Heart right ventricle (tissue), 16 donors: ENCODE measurements at regions not wholly inside any gene's neighbourhood (a gene's known extent, or its start where the extent isn't known, plus 50 kb on each side); places are given as distances from the start of the nearest gene placed in this dataset.

Experiments used
- ATAC-seq, 8 donors: fragments of 200-7000 bp; cut with Tn5 transposase; one replicate each; pipeline ENCODE4 v1.9.1; 2020; ENCODE audit warnings: mild to moderate bottlenecking in 8 of 8, moderate library complexity in 8 of 8, moderate number of reproducible peaks in 1 of 8
- DNase-seq, 2 donors: peaks; one replicate each; pipeline ENCODE4 v3.0.0-alpha.2; 2020
- H3K27ac ChIP-seq, 10 donors: fragments of 200-600 bp; sonication (generic) in 2 of 10; one replicate each; pipeline versions ENCODE4 v1.5.0 to v1.8.0; 2020 to 2022; ENCODE audit warnings: mild to moderate bottlenecking in 3 of 10
- H3K27me3 ChIP-seq, 7 donors: fragments of 200-600 bp; one replicate each; pipeline ENCODE4 v1.8.0; 2021 to 2022; ENCODE audit warnings: mild to moderate bottlenecking in 2 of 7
- H3K36me3 ChIP-seq, 9 donors: fragments of 200-600 bp; sonication (generic) in 1 of 9; one replicate each; pipeline versions ENCODE4 v1.5.0 to v1.8.0; 2020 to 2022; ENCODE audit warnings: mild to moderate bottlenecking in 2 of 9
- H3K4me1 ChIP-seq, 9 donors: fragments of 200-600 bp; sonication (generic) in 1 of 9; one replicate each; pipeline versions ENCODE4 v1.5.0 to v1.8.0; 2020 to 2022; ENCODE audit warnings: mild to moderate bottlenecking in 4 of 9
- H3K4me3 ChIP-seq, 10 donors: fragments of 200-600 bp; sonication (generic) in 2 of 10; one replicate each; pipeline versions ENCODE4 v1.5.0 to v1.8.0; 2020 to 2022; ENCODE audit warnings: mild to moderate bottlenecking in 7 of 10, moderate library complexity in 2 of 10
- H3K9me3 ChIP-seq, 11 donors: fragments of 200-600 bp in 10 of 11; sonication (generic) in 2 of 11; one replicate each; pipeline versions ENCODE4 v1.5.0 to v1.8.0; 2013 to 2022; ENCODE audit warnings: mild to moderate bottlenecking in 2 of 11, control low read depth in 1 of 11, moderate library complexity in 1 of 11
- WGBS, 2 donors: extraction: QIAGEN DNeasy Blood & Tissue Kit; methylation state at CpG; one replicate each; pipeline ENCODE4 v1.1.7; 2013; ENCODE audit warnings: inconsistent platforms in 1 of 2; 5-methylcytosine and 5-hydroxymethylcytosine counted together
- intact Hi-C, 10 donors: fragments of 100-400 bp; cut with DNase I; formaldehyde crosslinking; loops; one replicate each; pipeline versions ENCODE4 v1.11.1 to v1.14.2; 2022
- TF ChIP-seq, protein P1 (sequence below), 9 donors: fragments of 200-600 bp; sonication (generic) in 2 of 9; IDR thresholded peaks; one replicate each; pipeline versions ENCODE4 v1.5.0 to v1.8.0; 2021 to 2022; ENCODE audit warnings: antibody characterized with exemption in 9 of 9, mild to moderate bottlenecking in 5 of 9, moderate library complexity in 1 of 9
- donor health status: Arrhythmogenic right ventricular cardiomyopathy.
- donor health status: ischemic (EF 13 %, LVEDD 7.1; RV severe dilation, severe dysfunction).
- donor health status: healthy with polysubstance abuse.
- donor health status: DM: no; HTN: yes; CAD: no.
- donor health status: DM: no; HTN: no; CAD: no.
- donor health status: ischemic (EF 25% LVEDD 6.9; RV normal size, moderate dysfunction).
- donor health status: ischemic (EF 25% LVEDD 5.7; RV mildly dilated, moderate dysfunction).
- donor health status: healthy.
- donor health status: DM: yes; HTN: yes; CAD: no.
- donor health status: Ischemic cardiomyopathy.
- donor health status: ischemic (EF 35%, LVEDD 5.7; RV mildly dilated, moderate dysfunction).
- donor health status: nonischemic (EF 11% LVEDD 7.7; RV severe dilation, severe dysfunction).
- donor health status: DM: yes; HTN: yes; CAD: no.
- donor health status: PGD.
- donor health status: ischemic (EF 29% LVEDD 5.4; RV normal size, mild dysfunction).
- donor health status: nonischemic (EF 23%, LVEDD 6.1; RV moderate dilation, normal function).

DNA sequence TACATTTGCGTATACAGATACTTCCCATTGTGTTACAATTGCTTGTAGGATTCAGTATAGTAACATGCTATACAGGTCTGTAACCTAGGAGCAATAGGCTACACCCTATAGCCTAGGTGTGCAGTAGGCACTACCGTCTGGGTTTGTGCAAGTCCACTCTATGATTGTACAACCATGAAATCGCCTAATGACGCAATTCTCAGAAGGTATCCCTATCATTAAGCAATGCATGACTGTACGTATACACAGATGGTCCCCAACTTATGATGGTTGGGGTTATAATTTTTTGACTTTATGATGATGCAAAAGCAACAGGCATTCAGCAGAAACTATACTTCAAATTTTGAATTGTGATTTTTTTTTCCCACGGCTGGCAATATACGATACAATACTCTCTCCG lies 458.2 kb upstream of the NOX3 start:
- DNase-seq, result no peak
- ATAC-seq, result no peak
- H3K9me3 ChIP-seq, result peaks cover 0 to 10% (median 0%) of the 10 kb centered on the region in 11 donors
- TF ChIP-seq, protein P1, sequence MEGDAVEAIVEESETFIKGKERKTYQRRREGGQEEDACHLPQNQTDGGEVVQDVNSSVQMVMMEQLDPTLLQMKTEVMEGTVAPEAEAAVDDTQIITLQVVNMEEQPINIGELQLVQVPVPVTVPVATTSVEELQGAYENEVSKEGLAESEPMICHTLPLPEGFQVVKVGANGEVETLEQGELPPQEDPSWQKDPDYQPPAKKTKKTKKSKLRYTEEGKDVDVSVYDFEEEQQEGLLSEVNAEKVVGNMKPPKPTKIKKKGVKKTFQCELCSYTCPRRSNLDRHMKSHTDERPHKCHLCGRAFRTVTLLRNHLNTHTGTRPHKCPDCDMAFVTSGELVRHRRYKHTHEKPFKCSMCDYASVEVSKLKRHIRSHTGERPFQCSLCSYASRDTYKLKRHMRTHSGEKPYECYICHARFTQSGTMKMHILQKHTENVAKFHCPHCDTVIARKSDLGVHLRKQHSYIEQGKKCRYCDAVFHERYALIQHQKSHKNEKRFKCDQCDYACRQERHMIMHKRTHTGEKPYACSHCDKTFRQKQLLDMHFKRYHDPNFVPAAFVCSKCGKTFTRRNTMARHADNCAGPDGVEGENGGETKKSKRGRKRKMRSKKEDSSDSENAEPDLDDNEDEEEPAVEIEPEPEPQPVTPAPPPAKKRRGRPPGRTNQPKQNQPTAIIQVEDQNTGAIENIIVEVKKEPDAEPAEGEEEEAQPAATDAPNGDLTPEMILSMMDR (IDR thresholded peaks at IDR 0.05), result no peak
- H3K36me3 ChIP-seq, result no peaks in the 10 kb centered on the region
- 91 to 96% methylated on average over 8 of the region's 8 CpGs for WGBS, 2 donors
- H3K4me1 ChIP-seq, result no peaks in the 10 kb centered on the region
- no peaks in the 10 kb centered on the region for H3K27me3 ChIP-seq
- no peak overlapping the region for H3K4me3 ChIP-seq
- intact Hi-C loops, result no loop called here
- no peak overlapping the region for H3K27ac ChIP-seq

DNA sequence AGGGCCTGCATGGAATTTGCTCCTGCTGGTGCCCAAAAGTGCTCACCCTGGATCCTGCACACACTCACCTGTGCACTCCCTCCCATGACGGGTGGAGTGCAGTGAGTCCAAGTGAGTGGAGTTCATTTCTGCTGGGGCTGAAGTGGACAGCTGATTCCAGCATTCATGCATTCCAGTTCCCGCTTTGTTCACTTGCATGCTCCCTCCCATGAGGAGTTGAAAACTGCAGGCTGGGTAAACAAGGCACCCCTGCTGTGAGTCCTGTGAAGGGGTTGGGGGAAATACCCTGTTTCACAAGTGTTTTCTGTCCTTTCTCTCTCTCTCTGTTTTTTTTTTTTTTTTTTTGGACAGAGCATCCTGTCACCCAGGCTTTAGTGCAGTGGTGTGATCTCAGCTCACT lies 454.1 kb upstream of the NOX3 start:
- no peak for DNase-seq
- Histone ChIP-seq H3K4me1 (no peaks in the 10 kb centered on the region), H3K27me3 (no peaks in the 10 kb centered on the region), H3K36me3 (no peaks in the 10 kb centered on the region), H3K9me3 (peaks cover 0 to 18% (median 0%) of the 10 kb centered on the region in 11 donors), H3K27ac (no peak overlapping the region), H3K4me3 (no peak overlapping the region)
- no peak for ATAC-seq
- 67 to 92% methylated on average over 2 of the region's 2 CpGs for WGBS, 2 donors
- TF ChIP-seq, protein P1 (IDR thresholded peaks at IDR 0.05), result no peak
- intact Hi-C loops, result no loop called here

DNA sequence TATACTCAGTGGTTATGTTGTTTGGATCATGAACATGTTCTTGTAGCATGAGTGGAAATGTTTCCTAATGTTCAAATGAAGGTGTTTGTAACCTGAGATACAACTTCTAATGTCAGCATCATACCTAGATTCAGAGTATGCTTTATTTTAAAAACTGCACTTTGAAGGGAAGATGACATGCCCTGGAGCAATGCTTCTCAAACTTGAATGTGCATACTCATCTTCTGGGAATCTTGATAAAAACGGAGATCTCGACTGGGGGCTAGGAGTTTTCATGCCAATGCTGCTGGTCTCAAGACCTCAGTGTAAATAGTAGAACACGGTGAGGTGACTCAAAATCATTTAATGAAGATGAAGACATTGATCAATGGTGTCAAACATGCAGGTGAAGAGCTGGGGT lies 440.0 kb upstream of the NOX3 start:
- Histone ChIP-seq H3K4me1 (no peaks in the 10 kb centered on the region), H3K27me3 (no peaks in the 10 kb centered on the region), H3K27ac (no peak overlapping the region), H3K9me3 (peaks cover 0 to 9% (median 0%) of the 10 kb centered on the region in 11 donors), H3K4me3 (no peak overlapping the region), H3K36me3 (no peaks in the 10 kb centered on the region)
- 85 to 88% methylated on average over 3 of the region's 3 CpGs for WGBS, 2 donors
- ATAC-seq (no peak), DNase-seq (no peak)
- TF ChIP-seq, protein P1 (IDR thresholded peaks at IDR 0.05), result no peak
- intact Hi-C loops, result no loop called here

DNA sequence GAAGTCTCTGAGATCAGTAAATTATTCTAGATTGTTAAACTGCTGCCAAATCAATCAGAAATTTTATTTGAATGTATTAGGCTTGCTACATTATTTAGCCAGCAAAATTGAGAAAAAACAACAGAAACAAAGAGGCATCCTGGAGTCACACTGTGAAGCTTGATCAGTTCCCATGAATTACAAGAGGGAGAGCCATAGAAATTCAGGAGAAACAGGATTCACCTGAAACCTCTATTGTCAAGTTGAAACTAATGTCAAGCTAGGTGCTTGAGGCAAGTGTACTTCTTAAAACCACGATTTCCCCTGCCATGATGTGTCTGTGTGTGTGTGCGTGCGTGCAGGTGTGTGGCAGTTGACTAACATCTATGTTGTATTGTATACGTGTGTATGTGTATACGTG lies 439.1 kb upstream of the NOX3 start:
- Histone ChIP-seq H3K9me3 (peaks cover 0 to 9% (median 0%) of the 10 kb centered on the region in 11 donors), H3K4me3 (no peak overlapping the region), H3K36me3 (no peaks in the 10 kb centered on the region), H3K27me3 (no peaks in the 10 kb centered on the region), H3K4me1 (no peaks in the 10 kb centered on the region), H3K27ac (no peak overlapping the region)
- no peak for ATAC-seq
- TF ChIP-seq, protein P1 (IDR thresholded peaks at IDR 0.05), result no peak
- DNase-seq, result no peak
- 80 to 83% methylated on average over 5 of the region's 5 CpGs for WGBS, 2 donors
- intact Hi-C loops, result no loop called here
